ENCODE measurements at regions not wholly inside any gene's neighbourhood (a gene's known extent, or its start where the extent isn't known, plus 50 kb on each side); places are given as distances from the start of the nearest gene placed in this dataset.

DNA sequence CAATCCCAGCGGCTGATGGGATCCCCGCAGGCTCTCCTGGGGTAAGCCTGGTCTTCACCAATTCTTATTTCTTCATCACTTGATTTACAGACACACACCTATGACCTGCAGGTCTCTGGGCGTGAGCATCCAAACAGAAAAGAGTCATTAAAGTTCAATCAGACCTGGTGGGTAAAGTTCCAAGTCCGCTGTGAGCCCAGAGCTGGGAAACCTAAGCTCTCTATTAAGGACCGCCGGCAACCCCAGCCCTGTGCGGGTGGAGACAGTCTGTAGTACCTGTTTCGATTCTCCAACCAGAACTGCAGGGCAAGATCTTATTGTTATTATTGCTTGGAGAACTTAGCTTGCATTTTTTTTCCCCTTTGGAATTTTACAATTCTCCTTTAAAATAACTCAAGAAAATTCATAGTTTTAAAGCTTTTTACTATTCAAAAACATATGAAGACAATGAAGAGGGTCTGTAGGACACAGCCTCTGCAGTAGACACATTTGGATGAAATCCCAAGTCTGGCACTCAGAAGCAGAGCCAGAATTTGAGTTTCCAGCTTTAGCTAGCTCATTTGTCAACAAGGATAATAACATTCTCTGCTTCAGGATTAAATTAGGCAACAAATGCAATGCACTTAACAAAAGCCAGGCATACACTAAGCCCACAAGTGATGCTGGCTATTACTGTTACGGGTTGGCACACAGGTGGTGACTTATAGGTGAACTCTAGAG is 376.4 kb downstream of the INSIG2 start:
- intact Hi-C loops (cut with DNase I): no loop called here
- TF ChIP-seq, protein P1, sequence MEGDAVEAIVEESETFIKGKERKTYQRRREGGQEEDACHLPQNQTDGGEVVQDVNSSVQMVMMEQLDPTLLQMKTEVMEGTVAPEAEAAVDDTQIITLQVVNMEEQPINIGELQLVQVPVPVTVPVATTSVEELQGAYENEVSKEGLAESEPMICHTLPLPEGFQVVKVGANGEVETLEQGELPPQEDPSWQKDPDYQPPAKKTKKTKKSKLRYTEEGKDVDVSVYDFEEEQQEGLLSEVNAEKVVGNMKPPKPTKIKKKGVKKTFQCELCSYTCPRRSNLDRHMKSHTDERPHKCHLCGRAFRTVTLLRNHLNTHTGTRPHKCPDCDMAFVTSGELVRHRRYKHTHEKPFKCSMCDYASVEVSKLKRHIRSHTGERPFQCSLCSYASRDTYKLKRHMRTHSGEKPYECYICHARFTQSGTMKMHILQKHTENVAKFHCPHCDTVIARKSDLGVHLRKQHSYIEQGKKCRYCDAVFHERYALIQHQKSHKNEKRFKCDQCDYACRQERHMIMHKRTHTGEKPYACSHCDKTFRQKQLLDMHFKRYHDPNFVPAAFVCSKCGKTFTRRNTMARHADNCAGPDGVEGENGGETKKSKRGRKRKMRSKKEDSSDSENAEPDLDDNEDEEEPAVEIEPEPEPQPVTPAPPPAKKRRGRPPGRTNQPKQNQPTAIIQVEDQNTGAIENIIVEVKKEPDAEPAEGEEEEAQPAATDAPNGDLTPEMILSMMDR (IDR thresholded peaks at IDR 0.05): no peak
- TF ChIP-seq POLR2A (IDR thresholded peaks at IDR 0.05): no peak
- peaks cover 3% of the 10 kb centered on the region for H3K27me3 ChIP-seq
- H3K4me1 ChIP-seq (replicated peaks in 1 of 2): no peaks in the 10 kb centered on the region
- 69 to 76% (median 73%) methylated on average over 9 of the region's 9 CpGs for WGBS, 4 donors
- DNase-seq: no peak
- H3K9me3 ChIP-seq (replicated peaks in 1 of 3): no peaks in the 10 kb centered on the region
- H3K27ac ChIP-seq: no peak overlapping the region
- no peaks in the 10 kb centered on the region for H3K36me3 ChIP-seq (replicated peaks in 1 of 2)
- no peak overlapping the region for H3K4me3 ChIP-seq

GRCh38 chr2:118464046-118464445 is 375.8 kb downstream of the INSIG2 start:
- WGBS, 4 donors: 67 to 76% (median 70%) methylated on average over 3 of the region's 3 CpGs
- no peak for DNase-seq
- Histone ChIP-seq H3K27ac (no peak overlapping the region), H3K4me1 (replicated peaks in 1 of 2) (no peaks in the 10 kb centered on the region), H3K4me3 (no peak overlapping the region), H3K27me3 (no peaks in the 10 kb centered on the region), H3K36me3 (replicated peaks in 1 of 2) (no peaks in the 10 kb centered on the region), H3K9me3 (replicated peaks in 1 of 3) (no peaks in the 10 kb centered on the region)
- TF ChIP-seq, protein P1 (IDR thresholded peaks at IDR 0.05): no peak
- no peak for TF ChIP-seq POLR2A (IDR thresholded peaks at IDR 0.05)
- intact Hi-C loops (cut with DNase I): no loop called here

- WGBS, 4 donors: 73 to 84% (median 77%) methylated on average over 5 of the region's 5 CpGs
- H3K4me1 ChIP-seq (replicated peaks in 1 of 2): no peaks in the 10 kb centered on the region
- H3K4me3 ChIP-seq: no peak overlapping the region
- no peaks in the 10 kb centered on the region for H3K27me3 ChIP-seq
- H3K27ac ChIP-seq: no peak overlapping the region
- no peak for DNase-seq
- no peaks in the 10 kb centered on the region for H3K36me3 ChIP-seq (replicated peaks in 1 of 2)
- no peak for TF ChIP-seq POLR2A (IDR thresholded peaks at IDR 0.05)
- TF ChIP-seq, protein P1 (IDR thresholded peaks at IDR 0.05): no peak
- no peaks in the 10 kb centered on the region for H3K9me3 ChIP-seq (replicated peaks in 1 of 3)
- intact Hi-C loops (cut with DNase I): no loop called here
Observed at GRCh38 chr2:118460425-118460824, 372.2 kb downstream of the INSIG2 start.

DNA sequence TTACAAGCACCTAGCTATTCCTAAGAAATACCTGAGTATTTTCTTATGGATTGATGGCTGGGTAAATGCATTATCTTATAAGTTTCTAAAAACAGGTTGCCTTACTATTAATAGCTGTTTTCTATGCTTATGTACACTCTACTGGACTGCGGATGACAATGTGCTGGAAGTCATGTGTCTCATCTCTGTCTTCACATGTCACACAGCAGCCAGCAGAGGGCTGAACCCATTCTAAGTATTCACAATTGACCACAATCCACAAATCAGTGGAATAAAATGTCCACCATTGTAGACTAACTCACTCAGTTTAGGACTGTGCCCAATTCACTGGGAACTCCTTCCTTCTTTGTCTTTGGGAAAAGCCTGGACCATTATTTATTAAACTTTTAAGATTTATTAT is 371.2 kb downstream of the INSIG2 start:
- H3K4me3 ChIP-seq: no peak overlapping the region
- H3K27me3 ChIP-seq: no peaks in the 10 kb centered on the region
- H3K27ac ChIP-seq: no peak overlapping the region
- no peaks in the 10 kb centered on the region for H3K9me3 ChIP-seq (replicated peaks in 1 of 3)
- 79 to 91% (median 85%) methylated on average over 1 of the region's 1 CpG for WGBS, 4 donors
- no peak for TF ChIP-seq POLR2A (IDR thresholded peaks at IDR 0.05)
- TF ChIP-seq, protein P1 (IDR thresholded peaks at IDR 0.05): no peak
- no peak for DNase-seq
- no peaks in the 10 kb centered on the region for H3K36me3 ChIP-seq (replicated peaks in 1 of 2)
- intact Hi-C loops (cut with DNase I): no loop called here
- H3K4me1 ChIP-seq (replicated peaks in 1 of 2): no peaks in the 10 kb centered on the region

Data from adrenal gland (tissue), 9 donors.